ENCODE measurements at regions not wholly inside any gene's neighbourhood (a gene's known extent, or its start where the extent isn't known, plus 50 kb on each side); places are given as distances from the start of the nearest gene placed in this dataset.
"Not testable (repeated sequence)": the region's sequence is repeated elsewhere in the genome, so short reads cannot be mapped to it uniquely, and the experiment has no call there.

DNA sequence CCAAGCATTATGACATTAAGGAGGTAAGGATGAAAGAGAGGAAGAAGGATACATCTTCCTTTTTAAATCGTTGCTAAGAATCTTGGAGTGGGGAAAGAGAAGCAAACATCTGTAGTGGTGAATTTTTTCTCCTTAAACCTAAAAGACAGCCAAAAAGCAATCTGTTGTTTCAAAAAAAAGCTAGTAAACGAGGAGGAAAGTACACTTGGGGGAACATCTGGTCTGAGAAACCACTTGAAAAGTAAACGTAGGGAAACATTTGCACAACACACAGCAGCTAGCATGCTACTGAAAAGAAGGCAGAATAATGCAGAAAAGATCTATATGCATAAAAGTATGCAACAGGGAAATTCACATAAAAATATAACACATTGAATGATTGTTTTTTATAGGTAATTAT lies 1485.6 kb downstream of the PCDH19 start:
- no peak overlapping the region for H3K4me3 ChIP-seq (ENCODE audit: low read depth, low read length)
- DNase-seq (ENCODE audit: low read depth) = no peak
- TF ChIP-seq CTCF (IDR thresholded peaks at IDR 0.05; ENCODE audit: insufficient read depth, low read length) = no peak

DNA sequence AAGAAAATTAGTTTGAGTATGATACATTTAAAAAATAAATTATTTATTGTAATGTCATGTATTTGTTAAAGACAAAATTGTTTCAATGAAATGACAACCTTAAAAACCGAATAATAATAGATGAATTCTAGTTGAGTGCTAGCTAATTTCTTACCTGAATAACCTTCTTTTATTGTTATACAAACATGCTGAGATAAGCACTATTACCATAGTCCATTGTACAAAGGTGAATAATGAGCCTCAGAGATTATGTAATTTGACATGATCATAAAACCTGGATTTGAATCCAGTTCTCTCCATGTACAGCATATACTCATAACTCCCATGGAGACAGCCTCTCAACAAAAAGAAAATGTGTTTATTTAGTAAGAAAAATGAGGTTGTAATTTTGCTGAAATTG lies 1512.9 kb downstream of the PCDH19 start:
- no peak for DNase-seq (ENCODE audit: low read depth)
- no peak for TF ChIP-seq CTCF (IDR thresholded peaks at IDR 0.05; ENCODE audit: insufficient read depth, low read length)
- no peak overlapping the region for H3K4me3 ChIP-seq (ENCODE audit: low read depth, low read length)

DNA sequence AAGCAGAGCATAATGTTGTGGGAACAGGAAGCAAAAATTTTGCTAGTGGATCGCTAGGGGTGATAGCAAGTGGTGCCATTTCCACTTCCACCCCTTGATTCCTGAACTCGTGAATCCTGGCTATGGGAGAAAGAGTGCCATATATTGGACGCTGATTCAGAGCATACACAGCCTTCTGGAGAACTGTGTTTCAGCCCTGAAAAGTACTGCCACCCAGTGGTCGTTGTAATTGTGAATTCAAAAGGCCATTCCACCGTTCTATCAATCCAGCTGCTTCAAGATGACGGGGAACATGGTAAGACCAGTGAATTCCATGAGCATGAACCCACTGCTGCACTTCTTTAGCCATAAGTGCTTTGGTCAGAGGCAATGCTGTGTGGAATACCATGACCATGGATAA lies 1559.4 kb downstream of the PCDH19 start:
- not testable (repeated sequence) for DNase-seq (ENCODE audit: low read depth); H3K4me3 ChIP-seq (ENCODE audit: low read depth, low read length)
